K562 (cell line): ENCODE measurements at regions not wholly inside any gene's neighbourhood (a gene's known extent, or its start where the extent isn't known, plus 50 kb on each side); places are given as distances from the start of the nearest gene placed in this dataset.

Experiments
- PHB2 ChIP-seq: fragments of 450-650 bp; IDR thresholded peaks from 2 replicates; pipeline ENCODE4 v1.6.1; 2017; ENCODE audit warnings: low read depth
- PHF8 ChIP-seq: fragments of 200-600 bp; sonication (generic); IDR thresholded peaks from 2 replicates; pipeline ENCODE4 v1.6.1; 2012; ENCODE audit warnings: mixed run types, mild to moderate bottlenecking, inconsistent platforms, low read length, moderate library complexity, borderline replicate concordance
- TF ChIP-seq, protein P1 (sequence below), 3 experiments: IDR thresholded peaks in 2 of 3; conservative IDR thresholded peaks in 1 of 3; 2 replicates each; pipeline ENCODE4 v1.5.1; 2011 to 2012; ENCODE audit warnings: low read length in 3 of 3, mild to moderate bottlenecking in 3 of 3, control low read depth in 2 of 3, improper control_type of control experiment in 1 of 3, inconsistent platforms in 1 of 3, low read depth in 1 of 3, mixed read lengths in 1 of 3, moderate library complexity in 1 of 3; ENCODE audit not compliant: insufficient read depth in 2 of 3

DNA sequence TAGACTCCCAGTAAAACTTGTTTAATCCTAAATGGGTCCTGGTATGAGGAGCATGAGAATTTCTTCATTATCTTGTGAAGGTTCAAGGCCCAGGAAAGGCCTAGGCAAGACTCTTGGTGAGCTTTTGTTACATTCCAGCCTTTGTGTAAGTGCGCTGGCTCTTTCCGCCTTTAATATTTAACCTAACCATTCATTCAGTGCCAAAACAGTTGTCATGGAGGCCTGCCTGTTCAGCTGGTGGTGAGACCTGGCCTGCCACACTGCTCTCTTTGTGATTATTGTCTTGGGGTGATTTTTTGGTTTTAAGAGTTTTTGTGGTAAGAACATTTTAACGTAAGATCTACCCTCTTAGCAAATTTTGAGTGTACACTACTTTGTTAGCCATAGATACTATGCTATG lies 127.5 kb upstream of the WWC1 start:
- TF ChIP-seq PHF8, result no peak
- no peak for TF ChIP-seq PHB2
- TF ChIP-seq, protein P1, sequence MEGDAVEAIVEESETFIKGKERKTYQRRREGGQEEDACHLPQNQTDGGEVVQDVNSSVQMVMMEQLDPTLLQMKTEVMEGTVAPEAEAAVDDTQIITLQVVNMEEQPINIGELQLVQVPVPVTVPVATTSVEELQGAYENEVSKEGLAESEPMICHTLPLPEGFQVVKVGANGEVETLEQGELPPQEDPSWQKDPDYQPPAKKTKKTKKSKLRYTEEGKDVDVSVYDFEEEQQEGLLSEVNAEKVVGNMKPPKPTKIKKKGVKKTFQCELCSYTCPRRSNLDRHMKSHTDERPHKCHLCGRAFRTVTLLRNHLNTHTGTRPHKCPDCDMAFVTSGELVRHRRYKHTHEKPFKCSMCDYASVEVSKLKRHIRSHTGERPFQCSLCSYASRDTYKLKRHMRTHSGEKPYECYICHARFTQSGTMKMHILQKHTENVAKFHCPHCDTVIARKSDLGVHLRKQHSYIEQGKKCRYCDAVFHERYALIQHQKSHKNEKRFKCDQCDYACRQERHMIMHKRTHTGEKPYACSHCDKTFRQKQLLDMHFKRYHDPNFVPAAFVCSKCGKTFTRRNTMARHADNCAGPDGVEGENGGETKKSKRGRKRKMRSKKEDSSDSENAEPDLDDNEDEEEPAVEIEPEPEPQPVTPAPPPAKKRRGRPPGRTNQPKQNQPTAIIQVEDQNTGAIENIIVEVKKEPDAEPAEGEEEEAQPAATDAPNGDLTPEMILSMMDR (IDR thresholded peaks at IDR 0.05 in 2 of 3, conservative IDR thresholded peaks at IDR 0.05 in 1 of 3; ENCODE audit: insufficient read depth in 2 of 3, low read depth in 1 of 3, low read length in 3 of 3), result no peak
